Skin epidermis (tissue), 12 donors: ENCODE measurements at regions not wholly inside any gene's neighbourhood (a gene's known extent, or its start where the extent isn't known, plus 50 kb on each side); places are given as distances from the start of the nearest gene placed in this dataset.

ENCODE experiments used
- H3K27ac ChIP-seq, 21 experiments: fragments of 200-600 bp; sonication (generic) in 11 of 21; one replicate each; pipeline ENCODE4 v1.5.0; 2020; ENCODE audit warnings: mild to moderate bottlenecking in 3 of 21, inconsistent platforms in 2 of 21, moderate library complexity in 2 of 21
- H3K4me3 ChIP-seq, 7 experiments: fragments of 200-600 bp; sonication (generic) in 2 of 7; one replicate each; pipeline ENCODE4 v1.5.0; 2020; ENCODE audit warnings: inconsistent platforms in 2 of 7, mild to moderate bottlenecking in 2 of 7, moderate library complexity in 1 of 7

DNA sequence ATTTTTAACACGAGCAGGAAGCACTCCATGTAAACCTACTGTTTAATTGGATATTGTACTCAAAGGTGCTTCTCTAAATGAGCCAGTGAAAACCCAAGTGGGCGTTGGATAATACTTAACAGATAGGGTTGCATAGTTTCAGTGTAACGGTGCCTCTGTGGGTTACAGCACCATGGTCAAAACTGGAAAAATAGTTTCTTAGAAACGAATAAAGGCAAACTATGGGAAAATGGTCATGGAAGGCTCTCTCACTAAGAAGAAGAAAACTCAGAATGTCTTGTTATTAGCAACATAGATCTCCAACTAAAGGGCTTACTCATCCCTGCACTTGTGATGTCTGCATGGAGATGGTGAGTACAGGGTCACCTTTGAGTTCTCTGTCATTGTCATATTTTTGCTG is 59.1 kb upstream of the NEDD9 start:
- no peak overlapping the region for H3K27ac ChIP-seq
- no peak overlapping the region for H3K4me3 ChIP-seq

- Histone ChIP-seq H3K4me3 (no peak overlapping the region), H3K27ac (no peak overlapping the region)
Observed at GRCh38 chr6:11290027-11290426, 57.6 kb upstream of the NEDD9 start.

- no peak overlapping the region for H3K27ac ChIP-seq
Observed at GRCh38 chr6:11288065-11288464, 55.6 kb upstream of the NEDD9 start.

DNA sequence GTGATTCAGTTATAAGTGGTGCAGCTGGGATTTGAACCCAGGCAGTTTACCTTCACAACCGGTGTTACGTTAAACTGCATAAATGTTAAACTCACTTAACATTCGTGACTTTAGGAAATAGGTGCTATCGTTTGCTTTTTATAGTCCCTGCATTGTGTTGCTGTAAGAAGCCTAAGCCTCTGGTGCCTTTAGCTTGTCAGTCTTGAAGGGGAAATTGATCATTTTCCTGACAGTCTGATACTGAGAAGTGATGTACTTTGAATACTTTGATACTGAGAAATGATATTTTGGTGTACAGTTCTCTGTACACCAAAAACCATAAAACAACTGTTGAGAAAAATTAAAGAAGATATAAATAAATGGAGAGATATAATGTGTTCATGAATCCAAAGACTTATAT is 52.5 kb upstream of the NEDD9 start:
- H3K4me3 ChIP-seq = no peak overlapping the region
- no peak overlapping the region for H3K27ac ChIP-seq

More at GRCh38 chr6:11288065-11288464, 55.6 kb upstream of the NEDD9 start:
- no peak overlapping the region for H3K4me3 ChIP-seq

DNA sequence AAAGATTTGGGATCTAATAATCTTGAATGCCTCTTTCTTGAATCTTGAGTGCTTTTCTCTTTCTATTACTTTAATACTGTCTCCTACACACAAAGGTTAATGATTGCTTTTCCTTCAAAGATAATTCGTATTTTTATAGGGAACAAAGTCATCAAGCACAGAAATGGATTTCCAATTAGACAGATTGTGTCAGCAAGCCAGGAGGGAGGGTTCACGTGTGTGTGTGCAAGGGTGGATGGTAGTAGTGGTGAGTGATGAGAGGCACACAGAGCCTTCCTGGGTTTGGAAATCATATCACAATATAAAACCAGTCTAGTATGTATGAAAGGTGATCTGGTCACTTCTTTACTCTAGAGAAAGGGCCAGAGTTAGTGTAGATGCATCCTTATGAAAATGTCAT is 51.2 kb upstream of the NEDD9 start:
- no peak overlapping the region for H3K4me3 ChIP-seq
- no peak overlapping the region for H3K27ac ChIP-seq

DNA sequence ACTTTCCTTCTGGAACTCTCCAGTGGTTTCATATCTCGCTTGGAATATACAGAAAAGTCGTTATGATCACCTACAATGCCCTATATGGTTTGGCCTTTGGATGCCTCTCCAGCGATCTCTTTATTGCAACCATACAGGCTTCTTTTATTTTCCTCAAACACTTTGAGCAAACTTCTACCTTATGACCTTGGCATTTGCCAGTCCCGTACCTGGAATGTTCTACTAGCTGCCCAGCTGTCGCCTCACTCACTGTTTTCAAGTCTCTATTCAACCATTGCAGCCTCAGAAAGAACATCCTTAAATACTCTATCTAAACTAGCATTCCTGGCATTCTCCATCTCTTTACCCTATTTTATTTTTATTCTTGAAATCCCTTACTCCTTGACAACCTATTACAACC is 50.4 kb upstream of the NEDD9 start:
- no peak overlapping the region for H3K27ac ChIP-seq
- no peak overlapping the region for H3K4me3 ChIP-seq
